ENCODE measurements at regions not wholly inside any gene's neighbourhood (a gene's known extent, or its start where the extent isn't known, plus 50 kb on each side); places are given as distances from the start of the nearest gene placed in this dataset.

GRCh38 chr6:14339711-14340584 lies 222.4 kb downstream of the CD83 start:
- no peak for DNase-seq

GRCh38 chr6:14344486-14344885 lies 226.9 kb downstream of the CD83 start:
- DNase-seq, result no peak

- DNase-seq, result no peak
These were observed 230.8 kb downstream of the CD83 start for GRCh38 chr6:14348389-14348788.

- DNase-seq, result no peak
These were observed 231.9 kb downstream of the CD83 start for GRCh38 chr6:14349507-14349906.

- no peak for DNase-seq
These were observed 232.6 kb downstream of the CD83 start for GRCh38 chr6:14350210-14350609.

GRCh38 chr6:14353281-14353680 lies 235.7 kb downstream of the CD83 start:
- no peak for DNase-seq

- DNase-seq, result no peak
These were observed 236.2 kb downstream of the CD83 start for GRCh38 chr6:14353798-14354197.

GRCh38 chr6:14354919-14355572 lies 237.5 kb downstream of the CD83 start:
- peak; percentile 92 for DNase-seq

GRCh38 chr6:14359438-14359837 lies 241.9 kb downstream of the CD83 start:
- DNase-seq, result no peak

GRCh38 chr6:14360565-14360964 lies 243.0 kb downstream of the CD83 start:
- DNase-seq, result no peak

- DNase-seq, result no peak
These were observed 243.7 kb downstream of the CD83 start for GRCh38 chr6:14361297-14361696.

GRCh38 chr6:14361956-14362587 lies 244.5 kb downstream of the CD83 start:
- DNase-seq, result no peak

- no peak for DNase-seq
These were observed 246.8 kb downstream of the CD83 start for GRCh38 chr6:14364370-14364769.

GRCh38 chr6:14365393-14365792 lies 247.8 kb downstream of the CD83 start:
- peak; percentile 56 for DNase-seq

GRCh38 chr6:14366315-14366714 lies 248.7 kb downstream of the CD83 start:
- no peak for DNase-seq

GRCh38 chr6:14366872-14367271 lies 249.3 kb downstream of the CD83 start:
- DNase-seq, result no peak

- DNase-seq, result no peak
These were observed 249.7 kb downstream of the CD83 start for GRCh38 chr6:14367296-14367695.

GRCh38 chr6:14369717-14370116 lies 252.1 kb downstream of the CD83 start:
- DNase-seq, result no peak

GRCh38 chr6:14371530-14371929 lies 254.0 kb downstream of the CD83 start:
- DNase-seq, result no peak

- no peak for DNase-seq
These were observed 255.3 kb downstream of the CD83 start for GRCh38 chr6:14372734-14373489.

GRCh38 chr6:14373648-14374437 lies 256.3 kb downstream of the CD83 start:
- DNase-seq, result no peak

GRCh38 chr6:14375930-14376329 lies 258.4 kb downstream of the CD83 start:
- no peak for DNase-seq

Measured in fibroblast of skin of right quadriceps (primary cell).